Suprapubic skin (tissue), 3 donors: ENCODE measurements at regions not wholly inside any gene's neighbourhood (a gene's known extent, or its start where the extent isn't known, plus 50 kb on each side); places are given as distances from the start of the nearest gene placed in this dataset.

Source experiments
- CTCF ChIP-seq, 2 donors: fragments of 200-600 bp in 1 of 2; fragments of 450-650 bp in 1 of 2; sonication (generic) in 1 of 2; IDR thresholded peaks; one replicate each; pipeline ENCODE4 v1.5.1; 2016 to 2019; ENCODE audit warnings: antibody characterized with exemption in 2 of 2, mild to moderate bottlenecking in 1 of 2, moderate library complexity in 1 of 2
- POLR2A ChIP-seq, 2 donors: fragments of 450-650 bp; IDR thresholded peaks; one replicate each; pipeline ENCODE4 v1.6.1; 2017; ENCODE audit warnings: antibody characterized with exemption in 2 of 2, mild to moderate bottlenecking in 2 of 2, moderate library complexity in 2 of 2

GRCh38 chr4:130699004-130699403, 1603.1 kb downstream of the C4orf33 start:
- TF ChIP-seq CTCF (IDR thresholded peaks at IDR 0.05) (no peak), POLR2A (IDR thresholded peaks at IDR 0.05) (no peak)
